Smooth muscle cell (in vitro differentiated cells): ENCODE measurements at regions not wholly inside any gene's neighbourhood (a gene's known extent, or its start where the extent isn't known, plus 50 kb on each side); places are given as distances from the start of the nearest gene placed in this dataset.
"Not testable (repeated sequence)": the region's sequence is repeated elsewhere in the genome, so short reads cannot be mapped to it uniquely, and the experiment has no call there.

ENCODE experiments used
- DNase-seq: peaks from one replicate; lab custom pipeline; 2025; ENCODE audit not compliant: unreplicated experiment; lab: John Stamatoyannopoulos, UW
- H2AFZ ChIP-seq: fragments of 200-600 bp; sonication (generic); 2 replicates; pipeline ENCODE4 v1.6.0; 2016; ENCODE audit warnings: antibody characterized with exemption, low read depth, mild to moderate bottlenecking
- H3F3A ChIP-seq: fragments of 200-600 bp; sonication (generic); 2 replicates; pipeline ENCODE4 v1.6.0; 2017; ENCODE audit warnings: antibody characterized with exemption, low read depth
- H3K27ac ChIP-seq: fragments of 200-600 bp; sonication (generic); 2 replicates; pipeline ENCODE4 v1.5.1; 2016; ENCODE audit warnings: low read depth, mild to moderate bottlenecking
- H3K27me3 ChIP-seq: fragments of 200-600 bp; sonication (generic); 2 replicates; pipeline ENCODE4 v1.6.1; 2016; ENCODE audit warnings: low read depth, mild to moderate bottlenecking
- H3K36me3 ChIP-seq: fragments of 200-600 bp; sonication (generic); 2 replicates; pipeline ENCODE4 v1.5.1; 2016; ENCODE audit warnings: low read depth
- H3K4me1 ChIP-seq: fragments of 200-600 bp; sonication (generic); 2 replicates; pipeline ENCODE4 v1.5.1; 2016; ENCODE audit warnings: low read depth
- H3K4me2 ChIP-seq: fragments of 200-600 bp; sonication (generic); 2 replicates; pipeline ENCODE4 v1.6.0; 2016; ENCODE audit warnings: mild to moderate bottlenecking
- H3K4me3 ChIP-seq: fragments of 200-600 bp; sonication (generic); 2 replicates; pipeline ENCODE4 v1.5.1; 2016; ENCODE audit warnings: mild to moderate bottlenecking
- H3K79me2 ChIP-seq: fragments of 200-600 bp; sonication (generic); 2 replicates; pipeline ENCODE4 v1.6.0; 2016; ENCODE audit warnings: low read depth, mild to moderate bottlenecking
- H3K9ac ChIP-seq: fragments of 200-600 bp; sonication (generic); 2 replicates; pipeline ENCODE4 v1.6.0; 2016; ENCODE audit warnings: low read depth
- H3K9me3 ChIP-seq: fragments of 200-600 bp; sonication (generic); replicated peaks from 2 replicates; pipeline ENCODE4 v1.5.1; 2016; ENCODE audit warnings: low read depth
- H4K20me1 ChIP-seq: fragments of 200-600 bp; sonication (generic); 2 replicates; pipeline ENCODE4 v1.6.0; 2016; ENCODE audit warnings: low read depth
- WGBS: methylation state at CpG from one replicate; pipeline ENCODE4 v1.1.7; 2016; ENCODE audit warnings: low lambda C conversion rate; 5-methylcytosine and 5-hydroxymethylcytosine counted together
- TF ChIP-seq, protein P1 (sequence below): fragments of 200-600 bp; sonication (generic); IDR thresholded peaks from 2 replicates; pipeline ENCODE4 v1.5.1; 2017; ENCODE audit warnings: borderline replicate concordance, mild to moderate bottlenecking, antibody characterized with exemption; ENCODE audit not compliant: insufficient read depth, poor library complexity, severe bottlenecking

- Histone ChIP-seq H3K36me3 (no peaks in the 10 kb centered on the region), H3K27ac (peak overlapping the region; percentile 56), H3K9ac (peak overlapping the region; percentile 25), H3F3A (no peaks in the 10 kb centered on the region), H3K4me2 (peak overlapping the region; percentile 35), H2AFZ (no peak overlapping the region), H3K4me1 (peaks cover 8% of the 10 kb centered on the region), H4K20me1 (no peaks in the 10 kb centered on the region), H3K79me2 (no peaks in the 10 kb centered on the region), H3K9me3 (no peaks in the 10 kb centered on the region), H3K27me3 (no peaks in the 10 kb centered on the region), H3K4me3 (no peak overlapping the region)
- TF ChIP-seq, protein P1, sequence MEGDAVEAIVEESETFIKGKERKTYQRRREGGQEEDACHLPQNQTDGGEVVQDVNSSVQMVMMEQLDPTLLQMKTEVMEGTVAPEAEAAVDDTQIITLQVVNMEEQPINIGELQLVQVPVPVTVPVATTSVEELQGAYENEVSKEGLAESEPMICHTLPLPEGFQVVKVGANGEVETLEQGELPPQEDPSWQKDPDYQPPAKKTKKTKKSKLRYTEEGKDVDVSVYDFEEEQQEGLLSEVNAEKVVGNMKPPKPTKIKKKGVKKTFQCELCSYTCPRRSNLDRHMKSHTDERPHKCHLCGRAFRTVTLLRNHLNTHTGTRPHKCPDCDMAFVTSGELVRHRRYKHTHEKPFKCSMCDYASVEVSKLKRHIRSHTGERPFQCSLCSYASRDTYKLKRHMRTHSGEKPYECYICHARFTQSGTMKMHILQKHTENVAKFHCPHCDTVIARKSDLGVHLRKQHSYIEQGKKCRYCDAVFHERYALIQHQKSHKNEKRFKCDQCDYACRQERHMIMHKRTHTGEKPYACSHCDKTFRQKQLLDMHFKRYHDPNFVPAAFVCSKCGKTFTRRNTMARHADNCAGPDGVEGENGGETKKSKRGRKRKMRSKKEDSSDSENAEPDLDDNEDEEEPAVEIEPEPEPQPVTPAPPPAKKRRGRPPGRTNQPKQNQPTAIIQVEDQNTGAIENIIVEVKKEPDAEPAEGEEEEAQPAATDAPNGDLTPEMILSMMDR, result no peak
- DNase-seq, result no peak
- 4% methylated on average over 2 of the region's 2 CpGs for WGBS
Measured at GRCh38 chr2:125405816-125406215, 1250.1 kb upstream of the GYPC start.

- no peaks in the 10 kb centered on the region for H3K79me2 ChIP-seq
- no peaks in the 10 kb centered on the region for H3F3A ChIP-seq
- no peak overlapping the region for H3K27ac ChIP-seq
- H3K4me2 ChIP-seq, result no peak overlapping the region
- no peaks in the 10 kb centered on the region for H3K27me3 ChIP-seq
- no peaks in the 10 kb centered on the region for H3K36me3 ChIP-seq
- no peak overlapping the region for H3K9ac ChIP-seq
- no peak overlapping the region for H3K4me3 ChIP-seq
- TF ChIP-seq, protein P1, result no peak
- 88% methylated on average over 10 of the region's 10 CpGs for WGBS
- H4K20me1 ChIP-seq, result no peaks in the 10 kb centered on the region
- peak overlapping the region; percentile 9 for H2AFZ ChIP-seq
- DNase-seq, result no peak
- no peaks in the 10 kb centered on the region for H3K9me3 ChIP-seq
- peaks cover 8% of the 10 kb centered on the region for H3K4me1 ChIP-seq
Measured at GRCh38 chr2:125408874-125409538, 1247.0 kb upstream of the GYPC start.

- Histone ChIP-seq H3K79me2 (no peaks in the 10 kb centered on the region), H4K20me1 (no peaks in the 10 kb centered on the region), H3K9me3 (no peaks in the 10 kb centered on the region), H3F3A (no peaks in the 10 kb centered on the region), H3K4me3 (no peak overlapping the region), H2AFZ (no peak overlapping the region), H3K36me3 (no peaks in the 10 kb centered on the region), H3K27me3 (no peaks in the 10 kb centered on the region), H3K4me1 (no peaks in the 10 kb centered on the region), H3K4me2 (no peak overlapping the region), H3K27ac (no peak overlapping the region), H3K9ac (no peak overlapping the region)
- no peak for DNase-seq
- TF ChIP-seq, protein P1, result no peak
- 82% methylated on average over 1 of the region's 1 CpG for WGBS
Measured at GRCh38 chr2:125418483-125418882, 1237.5 kb upstream of the GYPC start.

DNA sequence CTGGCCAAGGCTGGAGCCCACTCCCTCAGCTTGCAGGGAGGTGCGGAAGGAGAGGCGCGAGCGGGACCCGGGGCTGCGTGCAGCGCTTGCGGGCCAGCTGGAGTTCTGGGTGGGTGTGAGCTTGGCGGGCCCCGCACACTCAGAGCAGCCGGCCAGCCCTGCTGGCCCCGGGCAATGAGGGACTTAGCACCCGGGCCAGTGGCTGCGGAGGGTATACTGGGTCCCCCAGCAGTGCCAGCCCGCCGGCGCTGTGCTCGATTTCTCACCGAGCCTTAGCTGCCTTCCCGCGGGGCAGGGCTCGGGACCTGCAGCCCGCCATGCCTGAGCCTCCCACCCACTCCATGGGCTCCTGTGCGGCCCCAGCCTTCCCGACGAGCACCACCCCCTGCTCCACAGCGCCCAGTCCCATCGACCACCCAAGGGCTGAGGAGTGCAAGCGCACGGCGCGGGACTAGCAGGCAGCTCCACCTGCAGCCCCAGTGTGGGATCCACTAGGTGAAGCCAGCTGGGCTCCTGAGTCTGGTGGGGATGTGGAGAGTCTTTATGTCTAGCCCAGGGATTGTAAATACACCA is 1233.7 kb upstream of the GYPC start:
- H4K20me1 ChIP-seq, H3K36me3 ChIP-seq, H3K79me2 ChIP-seq, H3K9ac ChIP-seq, H3K27ac ChIP-seq, H2AFZ ChIP-seq, H3K4me1 ChIP-seq, H3K27me3 ChIP-seq, H3K4me3 ChIP-seq, DNase-seq, H3F3A ChIP-seq, H3K4me2 ChIP-seq, H3K9me3 ChIP-seq: not testable (repeated sequence)
- 93% methylated on average over 23 of the region's 32 CpGs for WGBS
